ENCODE measurements at regions not wholly inside any gene's neighbourhood (a gene's known extent, or its start where the extent isn't known, plus 50 kb on each side); places are given as distances from the start of the nearest gene placed in this dataset.

- no peak overlapping the region for H3K27ac ChIP-seq (ENCODE audit: low read depth, low read length)
- peak in 1 of 2 donors; percentile 2 for DNase-seq
- no CpG with 5 or more reads among the region's 2 CpGs for WGBS (ENCODE audit: extremely low coverage, insufficient coverage, insufficient read length)
- H2BK120ac ChIP-seq (ENCODE audit: insufficient read depth, low read length, poor library complexity) = no peak overlapping the region
- H3K9me3 ChIP-seq (ENCODE audit: insufficient read depth, low read depth, low read length) = no peaks in the 10 kb centered on the region
- no peak overlapping the region for H2BK5ac ChIP-seq (ENCODE audit: low read depth, low read length, poor library complexity)
- no peak overlapping the region for H4K91ac ChIP-seq (ENCODE audit: low read depth, low read length)
- no peak overlapping the region for H3K4ac ChIP-seq (ENCODE audit: low read depth, low read length)
- H3K4me1 ChIP-seq (ENCODE audit: control insufficient read depth in 1 of 2, insufficient read depth in 2 of 2, low read length in 2 of 2) = no peaks in the 10 kb centered on the region
- no peaks in the 10 kb centered on the region for H3K36me3 ChIP-seq (ENCODE audit: control insufficient read depth in 1 of 2, insufficient read depth in 2 of 2, low read length in 2 of 2)
- no peak overlapping the region for H3K18ac ChIP-seq (ENCODE audit: low read length)
- H3K27me3 ChIP-seq (ENCODE audit: insufficient read depth, low read length) = no peaks in the 10 kb centered on the region
- no peak overlapping the region for H2BK12ac ChIP-seq (ENCODE audit: low read length)
- H3K23ac ChIP-seq (ENCODE audit: low read length) = no peak overlapping the region
- H3K4me3 ChIP-seq (ENCODE audit: low read depth, low read length) = no peak overlapping the region
- H2AFZ ChIP-seq (ENCODE audit: insufficient read depth, low read length, poor library complexity) = no peak overlapping the region
- H2AK5ac ChIP-seq (ENCODE audit: low read length) = no peak overlapping the region
- H3K9ac ChIP-seq (ENCODE audit: low read length) = no peak overlapping the region
- H3K4me2 ChIP-seq (ENCODE audit: low read length) = no peak overlapping the region
- no peak overlapping the region for H4K12ac ChIP-seq (ENCODE audit: low read depth, low read length)
- no peak overlapping the region for H4K8ac ChIP-seq (ENCODE audit: low read depth, low read length)
- H3K79me2 ChIP-seq (ENCODE audit: control insufficient read depth, insufficient read depth, low read length, poor library complexity) = no peaks in the 10 kb centered on the region
- no peaks in the 10 kb centered on the region for H3K79me1 ChIP-seq (ENCODE audit: low read length)
- no peak overlapping the region for H3K14ac ChIP-seq (ENCODE audit: low read length)
These were observed 228.7 kb upstream of the SLC8A1 start for GRCh38 chr2:40680547-40680946.

- Histone ChIP-seq H4K91ac (ENCODE audit: low read depth, low read length) (no peak overlapping the region), H3K4me3 (ENCODE audit: low read depth, low read length) (no peak overlapping the region), H3K79me2 (ENCODE audit: control insufficient read depth, insufficient read depth, low read length, poor library complexity) (no peaks in the 10 kb centered on the region), H3K27ac (ENCODE audit: low read depth, low read length) (no peak overlapping the region), H3K14ac (ENCODE audit: low read length) (no peak overlapping the region), H2AFZ (ENCODE audit: insufficient read depth, low read length, poor library complexity) (no peak overlapping the region), H3K9ac (ENCODE audit: low read length) (no peak overlapping the region), H3K23ac (ENCODE audit: low read length) (no peak overlapping the region), H4K8ac (ENCODE audit: low read depth, low read length) (no peak overlapping the region), H3K27me3 (ENCODE audit: insufficient read depth, low read length) (no peaks in the 10 kb centered on the region), H3K9me3 (ENCODE audit: insufficient read depth, low read depth, low read length) (no peaks in the 10 kb centered on the region), H3K18ac (ENCODE audit: low read length) (no peak overlapping the region), H2BK120ac (ENCODE audit: insufficient read depth, low read length, poor library complexity) (no peak overlapping the region), H3K79me1 (ENCODE audit: low read length) (no peaks in the 10 kb centered on the region), H3K4me1 (ENCODE audit: control insufficient read depth in 1 of 2, insufficient read depth in 2 of 2, low read length in 2 of 2) (no peaks in the 10 kb centered on the region), H3K4ac (ENCODE audit: low read depth, low read length) (no peak overlapping the region), H3K4me2 (ENCODE audit: low read length) (no peak overlapping the region), H4K12ac (ENCODE audit: low read depth, low read length) (no peak overlapping the region), H2BK12ac (ENCODE audit: low read length) (no peak overlapping the region), H3K36me3 (ENCODE audit: control insufficient read depth in 1 of 2, insufficient read depth in 2 of 2, low read length in 2 of 2) (no peaks in the 10 kb centered on the region), H2AK5ac (ENCODE audit: low read length) (no peak overlapping the region), H2BK5ac (ENCODE audit: low read depth, low read length, poor library complexity) (no peak overlapping the region)
- WGBS (ENCODE audit: extremely low coverage, insufficient coverage, insufficient read length) = no CpG with 5 or more reads among the region's 3 CpGs
- DNase-seq = no peak
These were observed 238.1 kb upstream of the SLC8A1 start for GRCh38 chr2:40690036-40690435.

- H4K91ac ChIP-seq (ENCODE audit: low read depth, low read length) = no peak overlapping the region
- H2AK5ac ChIP-seq (ENCODE audit: low read length) = no peak overlapping the region
- no peak overlapping the region for H2BK12ac ChIP-seq (ENCODE audit: low read length)
- no peak overlapping the region for H3K4ac ChIP-seq (ENCODE audit: low read depth, low read length)
- H3K4me3 ChIP-seq (ENCODE audit: low read depth, low read length) = no peak overlapping the region
- no peak overlapping the region for H4K8ac ChIP-seq (ENCODE audit: low read depth, low read length)
- WGBS (ENCODE audit: extremely low coverage, insufficient coverage, insufficient read length) = no CpG with 5 or more reads among the region's 3 CpGs
- DNase-seq = no peak
- no peak overlapping the region for H2AFZ ChIP-seq (ENCODE audit: insufficient read depth, low read length, poor library complexity)
- no peaks in the 10 kb centered on the region for H3K79me2 ChIP-seq (ENCODE audit: control insufficient read depth, insufficient read depth, low read length, poor library complexity)
- H3K23ac ChIP-seq (ENCODE audit: low read length) = no peak overlapping the region
- H3K4me1 ChIP-seq (ENCODE audit: control insufficient read depth in 1 of 2, insufficient read depth in 2 of 2, low read length in 2 of 2) = no peaks in the 10 kb centered on the region
- no peaks in the 10 kb centered on the region for H3K9me3 ChIP-seq (ENCODE audit: insufficient read depth, low read depth, low read length)
- H3K9ac ChIP-seq (ENCODE audit: low read length) = no peak overlapping the region
- H4K12ac ChIP-seq (ENCODE audit: low read depth, low read length) = no peak overlapping the region
- H2BK120ac ChIP-seq (ENCODE audit: insufficient read depth, low read length, poor library complexity) = no peak overlapping the region
- no peak overlapping the region for H3K4me2 ChIP-seq (ENCODE audit: low read length)
- no peak overlapping the region for H2BK5ac ChIP-seq (ENCODE audit: low read depth, low read length, poor library complexity)
- H3K36me3 ChIP-seq (ENCODE audit: control insufficient read depth in 1 of 2, insufficient read depth in 2 of 2, low read length in 2 of 2) = no peaks in the 10 kb centered on the region
- H3K18ac ChIP-seq (ENCODE audit: low read length) = no peak overlapping the region
- H3K79me1 ChIP-seq (ENCODE audit: low read length) = no peaks in the 10 kb centered on the region
- no peak overlapping the region for H3K27ac ChIP-seq (ENCODE audit: low read depth, low read length)
- H3K14ac ChIP-seq (ENCODE audit: low read length) = no peak overlapping the region
- no peaks in the 10 kb centered on the region for H3K27me3 ChIP-seq (ENCODE audit: insufficient read depth, low read length)
These were observed 238.6 kb upstream of the SLC8A1 start for GRCh38 chr2:40690525-40690924.

- no peak overlapping the region for H3K18ac ChIP-seq (ENCODE audit: low read length)
- no peak overlapping the region for H3K27ac ChIP-seq (ENCODE audit: low read depth, low read length)
- no peak overlapping the region for H3K4me2 ChIP-seq (ENCODE audit: low read length)
- H3K79me2 ChIP-seq (ENCODE audit: control insufficient read depth, insufficient read depth, low read length, poor library complexity) = no peaks in the 10 kb centered on the region
- no peak overlapping the region for H3K9ac ChIP-seq (ENCODE audit: low read length)
- H3K27me3 ChIP-seq (ENCODE audit: insufficient read depth, low read length) = no peaks in the 10 kb centered on the region
- H4K91ac ChIP-seq (ENCODE audit: low read depth, low read length) = no peak overlapping the region
- H3K9me3 ChIP-seq (ENCODE audit: insufficient read depth, low read depth, low read length) = no peaks in the 10 kb centered on the region
- no peak overlapping the region for H2AK5ac ChIP-seq (ENCODE audit: low read length)
- H3K79me1 ChIP-seq (ENCODE audit: low read length) = no peaks in the 10 kb centered on the region
- no peak overlapping the region for H4K8ac ChIP-seq (ENCODE audit: low read depth, low read length)
- H2BK120ac ChIP-seq (ENCODE audit: insufficient read depth, low read length, poor library complexity) = no peak overlapping the region
- no peak overlapping the region for H3K4me3 ChIP-seq (ENCODE audit: low read depth, low read length)
- H3K4me1 ChIP-seq (ENCODE audit: control insufficient read depth in 1 of 2, insufficient read depth in 2 of 2, low read length in 2 of 2) = no peaks in the 10 kb centered on the region
- peak; percentile 52 to 88 for DNase-seq
- H4K12ac ChIP-seq (ENCODE audit: low read depth, low read length) = no peak overlapping the region
- no peak overlapping the region for H3K14ac ChIP-seq (ENCODE audit: low read length)
- no CpG with 5 or more reads among the region's 5 CpGs for WGBS (ENCODE audit: extremely low coverage, insufficient coverage, insufficient read length)
- no peak overlapping the region for H2BK12ac ChIP-seq (ENCODE audit: low read length)
- H3K36me3 ChIP-seq (ENCODE audit: control insufficient read depth in 1 of 2, insufficient read depth in 2 of 2, low read length in 2 of 2) = no peaks in the 10 kb centered on the region
- H3K4ac ChIP-seq (ENCODE audit: low read depth, low read length) = no peak overlapping the region
- no peak overlapping the region for H2BK5ac ChIP-seq (ENCODE audit: low read depth, low read length, poor library complexity)
- H2AFZ ChIP-seq (ENCODE audit: insufficient read depth, low read length, poor library complexity) = no peak overlapping the region
- no peak overlapping the region for H3K23ac ChIP-seq (ENCODE audit: low read length)
These were observed 248.5 kb upstream of the SLC8A1 start for GRCh38 chr2:40700231-40700954.

Measured in trophoblast cell (in vitro differentiated cells and primary cell).